ENCODE measurements at regions not wholly inside any gene's neighbourhood (a gene's known extent, or its start where the extent isn't known, plus 50 kb on each side); places are given as distances from the start of the nearest gene placed in this dataset.

DNA sequence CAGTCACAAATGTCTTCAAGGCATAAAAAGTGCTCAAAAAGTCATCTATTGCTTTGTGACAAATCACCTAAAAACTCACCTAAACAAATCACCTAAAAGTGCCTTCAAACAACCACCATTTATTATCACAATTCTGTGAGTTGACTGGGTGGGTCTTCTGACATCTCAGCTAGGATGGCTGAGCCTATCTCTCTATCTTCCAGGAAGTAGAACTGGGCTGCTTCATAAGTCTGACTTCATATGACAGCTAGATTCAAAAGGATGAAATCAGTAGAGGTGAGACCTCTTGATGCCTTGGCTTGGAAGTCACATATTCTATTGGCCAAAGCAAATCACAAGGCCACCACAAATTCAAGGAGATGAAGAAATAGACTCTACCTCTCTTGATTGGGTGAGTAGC is 199.2 kb upstream of the SLC39A10 start:
- ATAC-seq (no peak), DNase-seq (no peak)
- TF ChIP-seq, protein P1, sequence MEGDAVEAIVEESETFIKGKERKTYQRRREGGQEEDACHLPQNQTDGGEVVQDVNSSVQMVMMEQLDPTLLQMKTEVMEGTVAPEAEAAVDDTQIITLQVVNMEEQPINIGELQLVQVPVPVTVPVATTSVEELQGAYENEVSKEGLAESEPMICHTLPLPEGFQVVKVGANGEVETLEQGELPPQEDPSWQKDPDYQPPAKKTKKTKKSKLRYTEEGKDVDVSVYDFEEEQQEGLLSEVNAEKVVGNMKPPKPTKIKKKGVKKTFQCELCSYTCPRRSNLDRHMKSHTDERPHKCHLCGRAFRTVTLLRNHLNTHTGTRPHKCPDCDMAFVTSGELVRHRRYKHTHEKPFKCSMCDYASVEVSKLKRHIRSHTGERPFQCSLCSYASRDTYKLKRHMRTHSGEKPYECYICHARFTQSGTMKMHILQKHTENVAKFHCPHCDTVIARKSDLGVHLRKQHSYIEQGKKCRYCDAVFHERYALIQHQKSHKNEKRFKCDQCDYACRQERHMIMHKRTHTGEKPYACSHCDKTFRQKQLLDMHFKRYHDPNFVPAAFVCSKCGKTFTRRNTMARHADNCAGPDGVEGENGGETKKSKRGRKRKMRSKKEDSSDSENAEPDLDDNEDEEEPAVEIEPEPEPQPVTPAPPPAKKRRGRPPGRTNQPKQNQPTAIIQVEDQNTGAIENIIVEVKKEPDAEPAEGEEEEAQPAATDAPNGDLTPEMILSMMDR (conservative IDR thresholded peaks at IDR 0.05; ENCODE audit: low read depth, low read length): no peak
- Histone ChIP-seq H2AFZ (ENCODE audit: low read length) (no peak overlapping the region), H3K4me1 (ENCODE audit: insufficient read depth, low read length) (no peaks in the 10 kb centered on the region), H3K79me2 (ENCODE audit: low read length) (no peaks in the 10 kb centered on the region), H3K27ac (ENCODE audit: low read length) (no peak overlapping the region), H3K9ac (ENCODE audit: low read length) (no peak overlapping the region), H3K9me2 (replicated peaks; ENCODE audit: low read length) (no peaks in the 10 kb centered on the region), H3F3A (ENCODE audit: low read length, unreplicated experiment) (no peaks in the 10 kb centered on the region), H3K9me3 (ENCODE audit: low read length) (no peaks in the 10 kb centered on the region), H3K4me3 (ENCODE audit: low read length) (no peak overlapping the region), H3K4me2 (ENCODE audit: low read length) (no peak overlapping the region), H3K36me3 (ENCODE audit: low read depth, low read length) (no peaks in the 10 kb centered on the region), H4K20me1 (ENCODE audit: low read length) (no peaks in the 10 kb centered on the region), H3K27me3 (ENCODE audit: low read length) (no peaks in the 10 kb centered on the region)
- BruUV-seq (replicated peaks): no TSS peak
- CTCF ChIA-PET: no interaction called here
- POLR2A ChIA-PET (ENCODE audit: unreplicated experiment): no interaction called here
- intact Hi-C loops (cut with micrococcal nuclease): no loop called here

DNA sequence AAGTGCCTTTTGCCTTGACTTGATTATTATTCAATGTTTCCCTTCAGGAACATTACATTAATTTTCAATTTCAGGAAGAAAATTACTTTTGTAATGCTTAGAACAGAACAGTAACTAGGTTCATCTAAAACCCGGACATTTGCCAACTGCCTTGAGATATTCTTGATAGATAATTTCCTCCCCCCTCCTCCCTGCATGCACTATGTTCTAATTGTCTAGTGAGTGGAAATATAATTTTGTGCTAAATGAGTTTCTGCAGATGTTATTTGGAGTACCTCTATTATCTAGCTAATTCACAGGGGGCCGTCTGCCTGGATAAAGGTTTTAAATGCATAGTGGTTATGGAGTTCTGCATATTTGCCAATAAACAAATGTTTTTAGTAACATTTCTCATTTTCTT is 200.3 kb upstream of the SLC39A10 start:
- no peak overlapping the region for H2AFZ ChIP-seq (ENCODE audit: low read length)
- BruUV-seq (replicated peaks): no TSS peak
- TF ChIP-seq EZH2phosphoT487 (IDR thresholded peaks at IDR 0.05; ENCODE audit: borderline replicate concordance, low read length) (no peak), EZH2 (IDR thresholded peaks at IDR 0.05; ENCODE audit: low read length, unreplicated experiment) (no peak)
- TF ChIP-seq, protein P1 (conservative IDR thresholded peaks at IDR 0.05; ENCODE audit: low read depth, low read length): no peak
- no peaks in the 10 kb centered on the region for H4K20me1 ChIP-seq (ENCODE audit: low read length)
- ATAC-seq (no peak), DNase-seq (no peak)
- no peak overlapping the region for H3K27ac ChIP-seq (ENCODE audit: low read length)
- H3K4me2 ChIP-seq (ENCODE audit: low read length): no peak overlapping the region
- H3K4me3 ChIP-seq (ENCODE audit: low read length): no peak overlapping the region
- H3K79me2 ChIP-seq (ENCODE audit: low read length): no peaks in the 10 kb centered on the region
- H3K4me1 ChIP-seq (ENCODE audit: insufficient read depth, low read length): no peaks in the 10 kb centered on the region
- no peaks in the 10 kb centered on the region for H3K9me3 ChIP-seq (ENCODE audit: low read length)
- ChIA-PET CTCF (no interaction called here), POLR2A (ENCODE audit: unreplicated experiment) (no interaction called here)
- no peaks in the 10 kb centered on the region for H3K9me2 ChIP-seq (replicated peaks; ENCODE audit: low read length)
- H3K36me3 ChIP-seq (ENCODE audit: low read depth, low read length): no peaks in the 10 kb centered on the region
- H3F3A ChIP-seq (ENCODE audit: low read length, unreplicated experiment): no peaks in the 10 kb centered on the region
- intact Hi-C loops (cut with micrococcal nuclease): no loop called here
- H3K9ac ChIP-seq (ENCODE audit: low read length): no peak overlapping the region
- H3K27me3 ChIP-seq (ENCODE audit: low read length): no peaks in the 10 kb centered on the region

DNA sequence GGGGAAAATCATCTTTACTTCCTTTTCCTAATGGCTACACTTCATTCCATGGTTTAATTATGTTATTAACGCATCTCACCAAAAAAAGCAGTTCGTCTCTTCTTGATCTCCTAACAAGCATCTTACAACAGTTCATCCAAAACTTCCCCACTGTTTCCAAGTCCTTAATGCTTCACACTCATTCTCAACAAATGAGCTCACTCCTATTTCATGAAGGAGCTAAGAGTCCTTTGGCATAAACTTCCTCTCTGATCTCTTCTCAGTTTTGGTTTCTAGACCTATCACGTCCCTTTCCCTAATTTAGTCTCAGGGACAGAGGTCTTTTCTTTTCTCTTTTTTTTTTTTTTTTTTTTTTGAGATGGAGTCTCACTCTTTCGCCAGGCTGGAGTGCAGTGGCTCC is 205.9 kb upstream of the SLC39A10 start:
- no peaks in the 10 kb centered on the region for H3F3A ChIP-seq (ENCODE audit: low read length, unreplicated experiment)
- no peaks in the 10 kb centered on the region for H3K9me2 ChIP-seq (replicated peaks; ENCODE audit: low read length)
- no peaks in the 10 kb centered on the region for H3K79me2 ChIP-seq (ENCODE audit: low read length)
- peaks cover 6% of the 10 kb centered on the region; the same call in 1 of the 2 replicates for H3K4me1 ChIP-seq (ENCODE audit: insufficient read depth, low read length)
- H3K27me3 ChIP-seq (ENCODE audit: low read length): no peaks in the 10 kb centered on the region
- DNase-seq (no peak), ATAC-seq (no peak)
- no peak overlapping the region for H3K27ac ChIP-seq (ENCODE audit: low read length)
- POLR2A ChIA-PET (ENCODE audit: unreplicated experiment): no interaction called here
- TF ChIP-seq EZH2phosphoT487 (IDR thresholded peaks at IDR 0.05; ENCODE audit: borderline replicate concordance, low read length) (no peak), EZH2 (IDR thresholded peaks at IDR 0.05; ENCODE audit: low read length, unreplicated experiment) (no peak)
- TF ChIP-seq, protein P1 (conservative IDR thresholded peaks at IDR 0.05; ENCODE audit: low read depth, low read length): no peak
- intact Hi-C loops (cut with micrococcal nuclease): no loop called here
- no peaks in the 10 kb centered on the region for H3K9me3 ChIP-seq (ENCODE audit: low read length)
- H3K36me3 ChIP-seq (ENCODE audit: low read depth, low read length): no peaks in the 10 kb centered on the region
- no peak overlapping the region for H3K9ac ChIP-seq (ENCODE audit: low read length)
- H4K20me1 ChIP-seq (ENCODE audit: low read length): no peaks in the 10 kb centered on the region
- CTCF ChIA-PET: no interaction called here
- no TSS peak for BruUV-seq (replicated peaks)
- no peak overlapping the region for H2AFZ ChIP-seq (ENCODE audit: low read length)
- no peak overlapping the region for H3K4me3 ChIP-seq (ENCODE audit: low read length)
- no peak overlapping the region for H3K4me2 ChIP-seq (ENCODE audit: low read length)
